WTC11 (cell line): ENCODE measurements at regions not wholly inside any gene's neighbourhood (a gene's known extent, or its start where the extent isn't known, plus 50 kb on each side); places are given as distances from the start of the nearest gene placed in this dataset.

Source experiments
- ELF4 ChIP-seq: sonication (generic); formaldehyde crosslinking; IDR thresholded peaks from 2 replicates; pipeline ENCODE4 v1.8.1; 2022; ENCODE audit warnings: low read depth, mild to moderate bottlenecking, moderate library complexity, missing genetic modification reagents
- JUN ChIP-seq: sonication (generic); formaldehyde crosslinking; IDR thresholded peaks from 2 replicates; pipeline ENCODE4 v1.8.0; 2023; ENCODE audit warnings: mild to moderate bottlenecking, missing genetic modification reagents
- ZNF121 ChIP-seq: sonication (generic); formaldehyde crosslinking; IDR thresholded peaks from 2 replicates; pipeline ENCODE4 v1.8.0; 2023; ENCODE audit warnings: missing genetic modification reagents
- TF ChIP-seq, protein P1 (sequence below): sonication (generic); formaldehyde crosslinking; IDR thresholded peaks from 2 replicates; pipeline ENCODE4 v1.8.1; 2023; ENCODE audit warnings: mild to moderate bottlenecking, missing genetic modification reagents, moderate library complexity
- TF ChIP-seq, protein P2 (sequence below): fragments of 200-600 bp; IDR thresholded peaks from 2 replicates; pipeline ENCODE4 v1.8.0; 2022; ENCODE audit warnings: antibody characterized with exemption
- TF ChIP-seq, protein P3 (sequence below): sonication (generic); formaldehyde crosslinking; conservative IDR thresholded peaks from 2 replicates; pipeline ENCODE4 v1.8.1; 2022; ENCODE audit warnings: mild to moderate bottlenecking, missing genetic modification reagents

DNA sequence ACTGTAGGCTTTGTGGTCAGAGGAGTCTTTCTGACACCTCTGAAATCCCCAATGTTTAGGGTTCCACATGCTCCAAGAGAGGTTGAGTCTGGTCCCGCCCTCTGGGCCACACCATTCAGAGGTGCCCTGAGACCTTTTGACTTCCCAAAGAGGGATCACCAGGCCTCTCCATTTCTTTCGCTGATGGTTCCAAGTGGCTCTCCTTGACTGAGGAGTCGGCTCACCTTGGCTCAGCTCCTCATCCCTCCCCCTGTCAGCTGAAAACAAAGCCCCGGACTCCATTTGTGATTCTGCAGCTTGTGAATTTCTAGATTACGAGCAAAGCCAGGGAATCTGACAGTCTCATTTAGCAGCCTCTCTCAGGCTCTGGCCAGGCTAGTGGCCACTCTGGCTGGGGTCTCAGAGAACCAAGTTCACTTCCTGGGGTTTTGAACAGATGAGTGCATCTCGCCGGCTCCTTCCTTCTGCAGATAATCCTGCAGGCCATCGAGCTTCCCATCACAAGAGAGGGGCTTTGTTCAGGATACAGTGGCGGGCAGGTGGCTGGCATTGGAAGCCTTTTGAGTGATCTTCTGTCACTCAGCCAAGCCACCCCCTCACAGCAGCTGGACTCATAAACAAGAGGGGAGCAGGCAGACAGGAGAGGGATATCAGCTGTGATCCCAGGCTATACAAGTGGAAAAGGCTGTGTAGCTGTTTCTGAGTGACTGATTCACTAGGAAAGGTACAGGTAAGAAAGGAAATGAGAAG lies 102.9 kb downstream of the TRIM29 start:
- TF ChIP-seq ZNF121 (CRISPR knock-in tag) (no peak), ELF4 (CRISPR knock-in tag) (no peak), JUN (CRISPR knock-in tag) (no peak)
- TF ChIP-seq, protein P1, sequence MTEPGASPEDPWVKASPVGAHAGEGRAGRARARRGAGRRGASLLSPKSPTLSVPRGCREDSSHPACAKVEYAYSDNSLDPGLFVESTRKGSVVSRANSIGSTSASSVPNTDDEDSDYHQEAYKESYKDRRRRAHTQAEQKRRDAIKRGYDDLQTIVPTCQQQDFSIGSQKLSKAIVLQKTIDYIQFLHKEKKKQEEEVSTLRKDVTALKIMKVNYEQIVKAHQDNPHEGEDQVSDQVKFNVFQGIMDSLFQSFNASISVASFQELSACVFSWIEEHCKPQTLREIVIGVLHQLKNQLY (CRISPR knock-in tag), result no peak
- TF ChIP-seq, protein P2, sequence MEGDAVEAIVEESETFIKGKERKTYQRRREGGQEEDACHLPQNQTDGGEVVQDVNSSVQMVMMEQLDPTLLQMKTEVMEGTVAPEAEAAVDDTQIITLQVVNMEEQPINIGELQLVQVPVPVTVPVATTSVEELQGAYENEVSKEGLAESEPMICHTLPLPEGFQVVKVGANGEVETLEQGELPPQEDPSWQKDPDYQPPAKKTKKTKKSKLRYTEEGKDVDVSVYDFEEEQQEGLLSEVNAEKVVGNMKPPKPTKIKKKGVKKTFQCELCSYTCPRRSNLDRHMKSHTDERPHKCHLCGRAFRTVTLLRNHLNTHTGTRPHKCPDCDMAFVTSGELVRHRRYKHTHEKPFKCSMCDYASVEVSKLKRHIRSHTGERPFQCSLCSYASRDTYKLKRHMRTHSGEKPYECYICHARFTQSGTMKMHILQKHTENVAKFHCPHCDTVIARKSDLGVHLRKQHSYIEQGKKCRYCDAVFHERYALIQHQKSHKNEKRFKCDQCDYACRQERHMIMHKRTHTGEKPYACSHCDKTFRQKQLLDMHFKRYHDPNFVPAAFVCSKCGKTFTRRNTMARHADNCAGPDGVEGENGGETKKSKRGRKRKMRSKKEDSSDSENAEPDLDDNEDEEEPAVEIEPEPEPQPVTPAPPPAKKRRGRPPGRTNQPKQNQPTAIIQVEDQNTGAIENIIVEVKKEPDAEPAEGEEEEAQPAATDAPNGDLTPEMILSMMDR, result no peak
- TF ChIP-seq, protein P3, sequence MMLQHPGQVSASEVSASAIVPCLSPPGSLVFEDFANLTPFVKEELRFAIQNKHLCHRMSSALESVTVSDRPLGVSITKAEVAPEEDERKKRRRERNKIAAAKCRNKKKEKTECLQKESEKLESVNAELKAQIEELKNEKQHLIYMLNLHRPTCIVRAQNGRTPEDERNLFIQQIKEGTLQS, result no peak
